KBM-7 (cell line): ENCODE measurements at regions not wholly inside any gene's neighbourhood (a gene's known extent, or its start where the extent isn't known, plus 50 kb on each side); places are given as distances from the start of the nearest gene placed in this dataset.
"Not testable (repeated sequence)": the region's sequence is repeated elsewhere in the genome, so short reads cannot be mapped to it uniquely, and the experiment has no call there.

Source experiments
- DNase-seq: peaks from one replicate; pipeline ENCODE4 v3.0.0-alpha.2; 2015
- in situ Hi-C: fragments of 300-500 bp; cut with MboI; formaldehyde crosslinking; loops from 2 replicates; pipeline ENCODE4 v1.14.3; 2020; ENCODE audit warnings: low sequenced_read_pairs, low pct_unique_long_range_greater_than_20kb, mixed read lengths

DNA sequence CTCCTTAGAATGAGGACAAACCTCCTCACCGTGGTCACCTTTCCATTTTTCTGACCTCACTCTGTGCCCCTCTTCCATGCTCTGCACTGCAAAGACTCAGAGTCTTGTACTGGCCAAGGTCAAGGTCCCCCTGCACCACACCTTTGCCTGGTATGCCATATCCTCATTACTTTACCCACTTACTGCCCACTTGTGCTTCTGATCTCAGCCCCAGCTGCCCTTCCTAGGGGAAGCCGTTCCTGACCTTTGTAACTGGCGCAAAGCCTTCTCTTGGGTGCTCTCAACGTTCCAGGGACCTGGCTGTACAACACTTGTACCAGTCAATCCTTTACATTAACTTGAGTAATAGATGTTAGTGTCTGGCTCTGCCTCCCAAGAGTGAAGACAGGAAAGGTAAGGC is 256.0 kb downstream of the SV2B start:
- no peak for DNase-seq

DNA sequence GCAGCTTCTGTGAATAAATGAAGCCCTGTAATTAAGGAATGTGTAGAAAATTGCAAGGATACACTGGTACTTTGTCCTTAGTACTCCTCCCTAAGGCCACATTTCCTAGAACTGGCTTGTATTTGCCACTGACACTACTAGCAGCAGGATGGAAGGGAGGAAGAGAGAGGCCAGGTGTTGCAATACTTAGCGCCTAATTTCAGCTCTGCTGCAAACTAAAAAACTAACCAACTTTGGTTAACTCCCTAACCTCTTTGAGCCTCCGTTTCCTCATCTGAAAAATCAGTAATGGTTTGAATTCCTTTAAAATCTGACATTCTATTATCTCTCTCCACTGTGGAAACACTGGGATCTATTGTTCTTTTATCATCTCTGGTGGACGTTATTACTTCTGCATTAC is 257.0 kb downstream of the SV2B start:
- DNase-seq = no peak
- in situ Hi-C loops = no loop called here

More for the DNA sequence above, 256.0 kb downstream of the SV2B start:
- in situ Hi-C loops = no loop called here

DNA sequence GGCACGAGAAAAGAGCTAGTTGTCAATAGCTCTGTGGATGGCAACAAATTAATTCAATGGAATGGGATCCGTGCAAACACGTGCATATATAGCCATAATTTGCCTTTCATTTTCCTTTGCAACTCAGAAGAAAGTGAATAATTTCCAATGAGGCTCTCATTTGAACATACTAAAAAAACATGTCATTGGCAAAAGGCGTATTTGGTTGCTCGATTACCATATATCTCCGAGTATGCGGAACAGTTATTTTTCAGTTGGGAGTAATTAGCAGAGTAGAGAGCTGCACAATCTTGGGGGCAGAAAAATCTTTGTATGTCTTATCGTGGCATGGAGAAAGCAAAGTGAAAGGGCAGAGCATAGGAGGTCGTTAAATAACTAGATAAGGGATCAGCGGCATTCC is 257.4 kb downstream of the SV2B start:
- in situ Hi-C loops = no loop called here
- no peak for DNase-seq

DNA sequence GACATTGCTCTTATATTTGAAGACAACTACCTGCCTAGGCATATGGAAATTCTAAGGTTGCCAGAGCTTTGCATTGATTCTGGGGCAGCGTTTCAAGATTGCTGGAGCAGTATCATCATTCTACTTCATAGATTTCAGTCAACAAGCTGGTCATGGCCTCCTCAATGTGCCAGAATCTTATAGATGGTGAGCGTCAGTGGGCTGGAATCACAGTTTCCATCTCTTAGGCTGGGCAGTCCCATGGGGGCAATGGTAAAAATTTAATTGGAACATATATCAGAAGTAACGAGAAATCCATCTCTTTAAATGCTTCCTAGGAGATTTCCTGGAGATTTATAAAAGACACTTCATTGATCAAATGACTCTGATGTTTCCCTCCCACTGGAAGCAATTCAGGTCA is 258.3 kb downstream of the SV2B start:
- in situ Hi-C loops = no loop called here
- DNase-seq = no peak

DNA sequence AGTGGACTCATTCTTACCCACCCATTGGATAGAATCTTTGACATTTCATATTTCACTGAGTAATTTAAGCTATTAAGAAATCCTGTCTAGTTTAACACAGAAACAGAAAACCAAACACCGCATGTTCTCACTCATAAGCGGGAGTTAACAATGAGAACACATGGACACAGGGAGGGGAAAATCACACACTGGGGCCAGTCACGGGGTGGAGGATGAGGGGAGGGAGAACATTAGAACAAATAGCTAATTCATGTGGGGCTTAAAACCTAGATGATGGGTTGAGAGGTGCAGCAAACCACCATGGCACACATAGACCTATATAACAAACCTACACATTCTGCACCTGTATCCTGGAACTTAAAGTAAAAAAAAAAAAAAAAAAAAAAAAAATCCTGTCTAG is 261.6 kb downstream of the SV2B start:
- in situ Hi-C loops, DNase-seq: not testable (repeated sequence)

DNA sequence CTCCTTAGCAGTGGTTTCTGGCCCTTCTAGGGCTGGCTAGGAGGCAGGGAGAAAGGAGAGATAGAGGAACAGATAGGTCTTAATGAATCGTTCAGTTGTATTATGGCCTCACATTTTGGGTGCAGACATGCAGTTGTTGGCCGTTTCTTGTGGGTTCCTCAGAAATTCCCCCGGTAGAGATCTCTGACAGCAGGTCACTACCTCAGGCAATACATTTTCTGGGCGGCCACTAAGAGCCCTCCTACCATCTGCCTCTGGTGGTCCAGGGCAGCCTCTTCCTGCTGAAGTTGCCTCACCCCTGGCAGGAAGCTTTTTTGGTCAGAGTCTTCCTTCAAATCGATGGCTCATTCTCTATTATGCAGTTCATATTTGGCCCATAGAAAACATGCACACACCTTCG is 266.1 kb downstream of the SV2B start:
- DNase-seq = no peak
- in situ Hi-C loops = no loop called here

DNA sequence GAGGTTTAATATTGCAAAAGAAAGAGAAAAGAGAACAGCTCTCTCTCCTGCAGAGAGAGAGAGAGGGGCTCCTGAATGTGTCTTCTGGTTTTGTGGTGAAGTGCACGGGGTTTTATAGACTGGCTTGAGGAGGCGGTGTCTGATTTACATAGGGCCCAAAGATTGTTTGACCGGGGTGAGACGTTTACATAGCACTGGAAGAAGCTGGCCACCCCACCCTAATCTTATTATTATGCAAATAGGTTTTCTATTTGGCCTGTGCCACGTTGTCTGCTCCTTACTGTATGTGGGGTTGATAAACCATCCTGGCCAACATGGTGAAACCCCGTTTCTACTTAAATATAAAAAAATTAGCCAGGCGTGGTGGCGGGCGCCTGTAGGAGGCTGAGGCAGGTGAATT is 268.6 kb downstream of the SV2B start:
- DNase-seq = no peak
- in situ Hi-C loops = no loop called here

DNA sequence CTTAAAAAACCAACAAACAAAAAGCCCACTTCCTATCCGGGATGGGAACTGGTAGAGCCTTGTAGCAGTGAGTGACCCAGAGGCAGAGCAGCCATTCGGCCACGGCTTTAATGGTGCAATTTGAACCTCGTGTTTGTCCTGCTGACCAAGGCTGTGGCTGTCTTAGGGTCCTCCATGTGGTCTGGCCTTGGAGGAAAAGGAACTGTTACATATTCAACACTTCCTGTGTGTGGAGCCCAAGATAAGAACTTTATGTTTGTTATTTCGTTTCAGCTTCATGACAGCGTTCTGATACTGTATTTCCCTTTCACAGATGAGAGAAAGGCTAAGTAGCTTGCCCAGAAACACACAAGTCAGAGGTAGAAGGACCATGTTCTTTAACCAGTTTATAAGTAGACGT is 269.8 kb downstream of the SV2B start:
- in situ Hi-C loops = no loop called here
- DNase-seq = peak; percentile 44

DNA sequence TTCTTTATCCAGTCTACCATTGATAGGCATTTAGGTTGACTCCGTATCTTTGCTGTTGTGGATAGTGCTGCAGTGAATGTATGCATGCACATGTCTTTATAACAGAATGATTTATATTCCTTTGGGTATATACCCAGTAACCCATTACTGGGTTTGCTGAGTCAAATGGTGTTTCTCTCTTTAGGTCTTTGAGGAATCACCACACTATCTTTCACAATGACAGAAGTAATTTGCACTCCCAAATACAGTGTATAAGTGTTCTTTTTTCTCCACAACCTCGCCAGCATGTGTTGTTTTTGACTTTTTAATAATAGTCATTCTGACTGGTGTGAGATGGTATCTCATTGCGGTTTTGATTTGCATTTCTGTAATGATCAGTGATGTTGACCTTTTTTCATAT is 271.3 kb downstream of the SV2B start:
- in situ Hi-C loops, DNase-seq: not testable (repeated sequence)

DNA sequence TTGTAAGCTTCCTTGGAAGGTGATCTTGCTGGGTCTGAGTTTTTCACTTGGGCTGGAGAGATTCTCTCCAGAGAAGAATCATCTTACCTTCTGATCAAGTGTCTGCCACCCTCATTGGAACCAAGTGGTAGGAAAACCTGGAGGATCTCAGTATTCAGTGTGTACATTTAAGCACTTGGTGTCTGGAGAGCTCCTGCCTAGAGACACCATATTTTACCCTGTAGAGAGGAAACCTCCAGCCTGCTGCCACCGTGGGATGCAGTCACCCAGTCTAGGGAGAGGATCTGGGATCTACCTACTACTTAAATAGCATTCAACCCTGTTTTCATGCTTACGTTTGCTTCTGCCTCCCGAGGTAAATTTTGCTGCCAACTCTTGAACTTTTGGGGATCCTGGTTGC is 274.3 kb downstream of the SV2B start:
- in situ Hi-C loops = no loop called here

DNA sequence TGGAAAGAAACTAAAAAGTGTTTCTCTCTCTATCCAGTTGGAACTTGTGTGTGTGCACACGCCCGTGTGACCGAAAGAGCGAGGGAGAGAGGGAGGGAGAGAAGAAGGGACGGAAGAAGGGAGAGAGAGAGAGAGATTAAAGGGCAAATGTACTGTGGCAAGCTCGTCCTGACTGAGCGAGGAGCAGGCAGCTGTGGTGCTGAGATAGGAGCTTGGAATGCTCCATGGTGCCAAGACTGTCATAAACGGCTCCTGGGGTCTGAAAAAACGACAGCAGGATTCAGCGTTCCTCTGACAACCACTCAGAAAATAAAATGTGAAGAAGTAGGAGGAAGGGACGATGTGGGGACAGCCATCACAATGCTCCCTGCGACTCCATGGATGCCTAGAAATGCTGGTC is 276.0 kb downstream of the SV2B start:
- in situ Hi-C loops = no loop called here
- DNase-seq = no peak

More for the DNA sequence above, 274.3 kb downstream of the SV2B start:
- DNase-seq = no peak

DNA sequence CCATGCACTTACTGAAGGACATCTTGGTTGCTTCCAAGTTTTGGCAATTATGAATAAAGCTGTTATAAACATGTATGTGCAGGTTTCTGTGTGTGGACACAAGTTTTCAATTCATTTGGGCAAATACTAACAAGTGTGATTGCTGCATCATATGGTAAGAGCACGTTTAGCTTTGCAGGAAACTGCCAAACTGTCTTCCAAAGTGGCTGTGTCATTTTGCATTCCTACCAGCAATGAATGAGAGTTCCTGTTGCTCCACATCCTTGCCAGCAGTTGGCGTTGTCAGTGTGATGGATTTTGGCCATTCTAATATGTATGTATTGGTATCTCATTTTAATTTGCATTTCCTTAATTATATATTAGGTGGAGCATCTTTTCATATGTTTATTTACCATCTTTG is 280.1 kb downstream of the SV2B start:
- DNase-seq = no peak
- in situ Hi-C loops = no loop called here

DNA sequence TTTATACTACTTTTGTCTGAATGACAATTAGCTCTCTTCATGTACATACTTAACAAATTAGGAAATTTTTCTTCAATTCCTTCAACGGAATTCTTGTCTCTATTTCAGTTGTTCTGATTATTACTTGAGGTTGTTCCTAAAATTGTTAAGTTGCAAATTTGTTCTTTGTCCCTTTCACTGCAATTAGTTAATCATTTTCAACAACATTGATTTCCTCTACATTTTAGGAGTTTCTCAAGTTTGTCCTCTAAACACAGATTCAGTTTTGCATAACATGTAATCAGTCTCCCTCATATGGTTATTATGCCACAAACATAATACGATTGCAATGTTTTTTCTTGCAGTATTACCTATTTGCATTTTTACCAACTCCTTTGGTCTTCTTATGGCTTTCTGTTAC is 283.5 kb downstream of the SV2B start:
- no peak for DNase-seq
- in situ Hi-C loops = no loop called here

DNA sequence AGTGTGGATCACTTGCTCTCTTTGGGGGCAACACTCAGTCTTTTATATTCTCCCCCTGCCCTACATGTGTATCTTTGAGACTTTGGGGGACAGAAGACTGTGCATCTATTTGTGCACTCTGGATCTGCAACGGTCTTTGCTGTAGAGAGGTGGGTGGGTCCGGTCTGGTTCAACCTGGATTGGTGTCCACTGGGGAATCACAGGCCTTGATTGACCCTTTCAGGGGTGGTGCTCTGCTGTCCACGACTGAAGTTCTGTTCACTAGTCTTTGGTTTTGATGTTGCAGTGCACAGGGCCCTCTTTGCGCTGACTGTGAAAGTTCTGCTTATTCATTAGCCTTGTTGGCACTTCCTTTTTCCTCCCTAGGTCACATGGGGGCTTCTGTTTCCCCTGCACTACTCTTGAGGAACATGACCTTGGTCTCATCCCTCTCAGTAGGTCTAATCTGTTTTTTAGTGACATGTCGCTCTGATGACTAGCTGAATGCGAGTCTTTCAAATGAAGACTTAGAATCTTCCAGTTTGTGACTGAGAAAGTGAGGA is 284.2 kb downstream of the SV2B start:
- in situ Hi-C loops = no loop called here
- DNase-seq = no peak

DNA sequence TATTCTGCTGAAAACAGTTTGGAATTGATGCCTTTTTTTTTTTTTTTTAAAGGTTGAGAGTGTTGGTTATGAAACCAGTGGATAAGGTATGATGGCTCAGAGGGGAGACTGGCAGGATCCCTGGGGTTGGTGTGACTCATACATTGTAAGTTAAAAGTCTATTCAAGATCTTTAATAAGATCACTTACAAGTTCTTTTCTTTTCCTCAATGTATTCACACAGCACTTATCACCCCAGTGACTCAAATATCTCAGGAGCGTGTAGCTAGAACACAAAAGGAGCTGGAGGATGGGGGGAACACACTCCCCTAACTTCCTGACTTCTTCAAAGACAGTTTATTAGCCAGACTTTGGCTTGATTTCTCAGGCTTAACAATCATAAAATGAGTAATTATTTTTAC is 285.3 kb downstream of the SV2B start:
- in situ Hi-C loops = no loop called here
- no peak for DNase-seq

DNA sequence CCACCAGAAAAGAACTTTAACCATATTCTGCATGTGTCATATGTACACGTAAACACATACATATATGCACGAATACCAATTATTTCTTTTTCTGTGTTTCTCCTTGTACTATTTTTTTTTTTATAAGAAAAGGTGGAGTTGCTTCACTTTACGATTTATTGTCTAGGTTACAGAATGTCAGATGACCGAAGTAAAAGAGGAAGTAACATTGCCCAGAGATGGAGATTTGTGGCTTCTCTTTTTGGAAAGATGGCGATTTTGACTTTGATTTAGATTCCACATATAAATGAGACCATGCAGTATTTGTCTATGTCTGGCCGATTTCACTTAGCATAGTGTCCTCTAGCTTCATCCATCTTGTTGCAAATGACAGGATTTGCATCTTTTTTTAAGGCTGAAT is 293.1 kb downstream of the SV2B start:
- DNase-seq = peak; percentile 27
- in situ Hi-C loops = no loop called here

DNA sequence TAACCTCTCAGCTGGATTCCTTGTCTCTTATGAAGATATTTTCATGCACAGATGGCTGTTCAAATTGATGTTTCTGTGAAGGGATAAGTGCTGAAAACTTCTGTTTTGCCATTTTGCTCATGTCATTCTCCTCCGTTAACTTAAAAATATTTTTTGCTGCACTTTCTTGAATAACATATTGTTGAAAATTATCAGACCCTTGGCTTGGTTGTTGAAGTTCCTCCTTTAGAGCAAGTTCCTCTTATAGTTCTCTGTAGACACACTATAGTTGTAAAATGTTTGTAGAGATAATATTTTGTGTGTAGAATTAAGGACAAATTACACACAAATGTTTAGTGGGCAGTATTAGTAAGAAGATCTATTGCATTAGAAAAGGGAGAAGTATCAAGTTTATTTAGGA is 300.4 kb downstream of the SV2B start:
- DNase-seq = no peak
- in situ Hi-C loops = no loop called here

DNA sequence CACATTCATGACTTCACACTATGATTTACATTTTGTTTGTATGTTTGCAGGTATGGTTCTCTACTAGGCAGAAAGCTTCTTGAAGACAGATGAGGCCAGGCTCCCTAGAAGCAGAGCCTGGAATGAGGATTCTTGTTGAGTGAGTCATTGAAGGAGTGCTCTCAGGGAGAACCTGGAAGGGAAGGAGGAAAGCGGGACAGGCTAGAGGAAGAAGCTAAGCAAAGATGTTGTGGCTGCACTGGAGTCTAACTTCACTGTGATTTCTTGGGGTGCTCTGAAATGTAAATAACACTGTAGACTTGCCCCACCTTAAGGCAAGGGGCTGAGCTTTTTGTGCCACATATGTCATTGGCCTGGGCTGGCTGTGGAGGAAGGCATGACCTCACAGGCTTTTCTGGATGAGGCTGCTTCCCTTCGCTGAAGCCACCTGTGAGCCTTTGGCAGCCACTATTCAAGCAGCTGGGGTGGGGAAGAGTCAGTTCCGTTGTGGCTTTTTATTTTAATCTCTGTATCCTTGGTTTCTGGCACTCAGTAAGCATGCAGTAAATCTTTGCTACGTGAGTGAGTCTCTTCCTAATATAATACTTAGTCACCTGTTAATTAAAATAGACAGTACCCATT is 307.3 kb downstream of the SV2B start:
- no peak for DNase-seq
- in situ Hi-C loops = no loop called here

DNA sequence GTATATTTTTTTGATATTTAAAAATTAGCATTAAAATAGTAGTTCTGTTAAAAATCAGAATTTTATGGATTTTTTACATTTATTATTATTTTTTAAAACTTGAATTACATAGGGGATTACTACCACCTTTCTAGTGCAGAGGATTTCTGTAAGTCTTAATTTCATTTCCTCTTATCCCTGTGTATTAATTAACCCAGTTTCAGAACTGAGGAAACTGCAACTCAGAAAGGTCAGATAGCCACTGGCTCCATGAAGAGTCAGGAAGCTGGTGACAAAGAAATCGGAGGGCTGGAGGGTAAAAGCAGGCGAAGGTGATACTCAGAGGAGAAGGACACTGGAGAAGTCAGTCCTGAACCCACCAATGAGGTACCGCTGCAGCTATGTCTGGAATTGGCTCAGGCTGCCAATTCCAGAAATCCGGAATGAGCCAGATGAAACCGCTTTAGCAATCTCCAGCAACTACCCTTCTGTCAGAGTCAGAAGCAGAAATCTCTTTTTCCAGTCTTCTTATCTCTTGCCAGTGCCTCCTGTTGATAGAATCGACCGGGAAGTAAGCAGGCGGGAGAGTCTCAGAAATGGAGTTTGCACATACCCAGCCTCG is 308.5 kb downstream of the SV2B start:
- no peak for DNase-seq
- in situ Hi-C loops = no loop called here

DNA sequence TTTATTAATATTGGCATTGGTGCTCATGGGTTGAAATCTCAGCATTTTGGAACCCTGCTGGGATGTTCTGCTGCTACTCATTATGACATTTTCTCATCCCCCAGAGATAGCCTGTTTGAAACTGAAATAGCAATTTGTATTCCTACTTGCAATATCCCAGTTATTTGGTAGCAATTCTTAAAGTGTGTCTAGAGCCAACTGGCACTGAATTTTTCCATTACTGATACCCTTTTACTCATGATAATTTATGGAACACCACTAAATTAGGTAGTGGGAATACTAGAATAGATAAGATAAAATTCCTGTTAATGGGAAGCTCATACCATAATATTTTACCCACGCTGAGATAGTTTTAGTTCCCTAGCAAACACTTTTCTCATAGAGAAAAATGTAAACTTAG is 309.3 kb downstream of the SV2B start:
- in situ Hi-C loops = no loop called here

DNA sequence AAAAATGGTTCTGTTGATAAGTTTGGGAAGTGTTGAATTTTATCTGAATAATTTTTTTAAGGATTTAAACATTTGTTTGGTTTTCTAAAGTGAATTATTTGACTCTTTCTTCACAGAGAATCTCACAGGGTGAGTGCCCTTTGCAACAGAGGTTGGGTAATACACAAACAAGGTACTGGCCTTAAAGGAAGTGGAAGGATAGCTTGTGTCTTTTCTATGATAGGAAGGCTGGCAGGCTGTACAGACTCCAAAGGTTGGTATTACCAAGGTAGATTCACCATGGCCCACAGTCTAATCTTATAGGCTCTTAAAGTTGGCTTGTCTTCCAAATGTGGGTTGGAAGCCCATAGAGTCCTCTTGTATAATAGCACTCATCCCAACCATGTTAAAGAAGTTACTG is 311.5 kb downstream of the SV2B start:
- in situ Hi-C loops = no loop called here
- DNase-seq = no peak

More for the DNA sequence above, 309.3 kb downstream of the SV2B start:
- DNase-seq = no peak
